HCT116 (cell line): ENCODE measurements at regions not wholly inside any gene's neighbourhood (a gene's known extent, or its start where the extent isn't known, plus 50 kb on each side); places are given as distances from the start of the nearest gene placed in this dataset.

Experiments used
- ATF3 ChIP-seq: IDR thresholded peaks from 2 replicates; pipeline ENCODE4 v1.6.1; 2012
- CTCF ChIP-seq, 3 experiments: fragments of 200-600 bp in 1 of 3; sonication (generic) in 1 of 3; IDR thresholded peaks in 2 of 3; conservative IDR thresholded peaks in 1 of 3; 2 replicates each; pipeline ENCODE4 v1.5.1; 2012 to 2017; ENCODE audit warnings: low read depth in 2 of 3, low read length in 2 of 3, antibody characterized with exemption in 1 of 3, borderline replicate concordance in 1 of 3, control low read depth in 1 of 3, mild to moderate bottlenecking in 1 of 3, mixed read lengths in 1 of 3, mixed run types in 1 of 3, moderate library complexity in 1 of 3; ENCODE audit not compliant: insufficient read depth in 1 of 3
- JUND ChIP-seq: IDR thresholded peaks from 2 replicates; pipeline ENCODE4 v1.6.1; 2012

- no peak for TF ChIP-seq JUND
- no peak for TF ChIP-seq CTCF (IDR thresholded peaks at IDR 0.05 in 2 of 3, conservative IDR thresholded peaks at IDR 0.05 in 1 of 3; ENCODE audit: borderline replicate concordance in 1 of 3, insufficient read depth in 1 of 3, low read depth in 2 of 3, low read length in 2 of 3)
- no peak for TF ChIP-seq ATF3
Measured at GRCh38 chr19:20388706-20389225, 176.8 kb downstream of the ZNF737 start.
